C4-2B (cell line): ENCODE measurements at regions not wholly inside any gene's neighbourhood (a gene's known extent, or its start where the extent isn't known, plus 50 kb on each side); places are given as distances from the start of the nearest gene placed in this dataset.

Source experiments
- ZFX ChIP-seq: fragments of 450-650 bp; IDR thresholded peaks from 2 replicates; pipeline ENCODE4 v1.6.1; 2017
- TF ChIP-seq, protein P1 (sequence below): fragments of 450-650 bp; conservative IDR thresholded peaks from 2 replicates; pipeline ENCODE4 v1.5.1; 2017; ENCODE audit warnings: mild to moderate bottlenecking

DNA sequence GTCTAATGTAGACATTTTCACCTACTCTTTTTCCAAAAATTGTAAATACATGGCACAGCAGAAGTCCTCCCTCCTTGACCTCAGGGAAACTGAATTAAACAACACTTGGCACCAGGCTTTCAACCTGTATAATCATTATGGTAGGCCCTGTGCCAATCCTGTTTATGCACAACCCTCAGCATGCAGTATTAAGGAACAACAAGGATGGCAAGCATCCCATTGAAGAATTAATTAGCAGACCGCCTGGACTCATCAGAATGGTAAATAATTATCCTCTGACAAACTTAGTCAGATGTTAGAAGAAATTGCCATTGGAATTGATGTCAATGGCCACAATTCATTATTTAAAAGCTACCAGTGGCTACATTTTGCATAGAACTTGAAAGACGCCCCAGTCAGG lies 66.3 kb upstream of the GALNT5 start:
- TF ChIP-seq, protein P1, sequence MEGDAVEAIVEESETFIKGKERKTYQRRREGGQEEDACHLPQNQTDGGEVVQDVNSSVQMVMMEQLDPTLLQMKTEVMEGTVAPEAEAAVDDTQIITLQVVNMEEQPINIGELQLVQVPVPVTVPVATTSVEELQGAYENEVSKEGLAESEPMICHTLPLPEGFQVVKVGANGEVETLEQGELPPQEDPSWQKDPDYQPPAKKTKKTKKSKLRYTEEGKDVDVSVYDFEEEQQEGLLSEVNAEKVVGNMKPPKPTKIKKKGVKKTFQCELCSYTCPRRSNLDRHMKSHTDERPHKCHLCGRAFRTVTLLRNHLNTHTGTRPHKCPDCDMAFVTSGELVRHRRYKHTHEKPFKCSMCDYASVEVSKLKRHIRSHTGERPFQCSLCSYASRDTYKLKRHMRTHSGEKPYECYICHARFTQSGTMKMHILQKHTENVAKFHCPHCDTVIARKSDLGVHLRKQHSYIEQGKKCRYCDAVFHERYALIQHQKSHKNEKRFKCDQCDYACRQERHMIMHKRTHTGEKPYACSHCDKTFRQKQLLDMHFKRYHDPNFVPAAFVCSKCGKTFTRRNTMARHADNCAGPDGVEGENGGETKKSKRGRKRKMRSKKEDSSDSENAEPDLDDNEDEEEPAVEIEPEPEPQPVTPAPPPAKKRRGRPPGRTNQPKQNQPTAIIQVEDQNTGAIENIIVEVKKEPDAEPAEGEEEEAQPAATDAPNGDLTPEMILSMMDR, result no peak
- TF ChIP-seq ZFX, result no peak
